ENCODE measurements at regions not wholly inside any gene's neighbourhood (a gene's known extent, or its start where the extent isn't known, plus 50 kb on each side); places are given as distances from the start of the nearest gene placed in this dataset.

DNA sequence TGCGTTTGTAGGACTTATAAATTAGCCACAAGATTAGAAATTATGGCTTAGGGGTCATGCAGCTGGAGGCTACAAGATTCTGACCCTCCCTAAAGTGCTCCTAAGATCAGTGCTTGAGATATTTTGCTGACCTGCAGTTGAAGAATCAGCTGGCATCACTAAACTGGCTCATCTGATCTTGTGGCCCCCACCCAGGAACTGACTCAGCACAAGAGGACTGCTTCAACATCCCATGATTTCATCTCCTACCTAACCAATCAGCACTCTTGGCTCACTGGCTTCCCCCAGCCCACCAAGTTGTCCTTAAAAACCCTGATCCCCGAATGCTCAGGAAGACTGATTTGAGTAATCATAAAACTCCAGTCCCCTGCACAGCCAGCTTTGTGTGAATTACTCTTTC lies 86.4 kb upstream of the ERCC4 start:
- TF ChIP-seq, protein P1, sequence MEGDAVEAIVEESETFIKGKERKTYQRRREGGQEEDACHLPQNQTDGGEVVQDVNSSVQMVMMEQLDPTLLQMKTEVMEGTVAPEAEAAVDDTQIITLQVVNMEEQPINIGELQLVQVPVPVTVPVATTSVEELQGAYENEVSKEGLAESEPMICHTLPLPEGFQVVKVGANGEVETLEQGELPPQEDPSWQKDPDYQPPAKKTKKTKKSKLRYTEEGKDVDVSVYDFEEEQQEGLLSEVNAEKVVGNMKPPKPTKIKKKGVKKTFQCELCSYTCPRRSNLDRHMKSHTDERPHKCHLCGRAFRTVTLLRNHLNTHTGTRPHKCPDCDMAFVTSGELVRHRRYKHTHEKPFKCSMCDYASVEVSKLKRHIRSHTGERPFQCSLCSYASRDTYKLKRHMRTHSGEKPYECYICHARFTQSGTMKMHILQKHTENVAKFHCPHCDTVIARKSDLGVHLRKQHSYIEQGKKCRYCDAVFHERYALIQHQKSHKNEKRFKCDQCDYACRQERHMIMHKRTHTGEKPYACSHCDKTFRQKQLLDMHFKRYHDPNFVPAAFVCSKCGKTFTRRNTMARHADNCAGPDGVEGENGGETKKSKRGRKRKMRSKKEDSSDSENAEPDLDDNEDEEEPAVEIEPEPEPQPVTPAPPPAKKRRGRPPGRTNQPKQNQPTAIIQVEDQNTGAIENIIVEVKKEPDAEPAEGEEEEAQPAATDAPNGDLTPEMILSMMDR (IDR thresholded peaks at IDR 0.05): no peak
- ATAC-seq (ENCODE audit: low FRiP score): no peak

DNA sequence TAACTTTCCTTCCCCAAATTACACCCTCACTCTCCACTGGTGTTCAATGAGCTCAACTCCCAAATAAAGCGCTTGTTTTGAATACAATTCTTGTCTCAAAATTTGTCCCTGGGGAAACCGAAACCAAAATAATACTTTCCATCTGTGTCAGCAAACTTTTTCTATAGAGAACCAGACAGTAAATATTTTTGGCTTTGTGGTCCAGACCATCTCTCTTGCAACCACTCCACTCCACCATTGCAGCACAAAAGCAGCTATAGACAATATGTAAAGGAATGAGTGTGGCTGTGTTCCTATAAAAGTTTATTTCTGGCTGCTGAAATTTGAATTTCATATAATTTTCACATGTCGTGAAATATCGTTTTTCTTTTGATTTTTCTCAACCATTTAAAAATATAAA lies 84.6 kb upstream of the ERCC4 start:
- ATAC-seq (ENCODE audit: low FRiP score) (no peak), DNase-seq (ENCODE audit: low spot score) (no peak)
- TF ChIP-seq, protein P1 (IDR thresholded peaks at IDR 0.05): no peak

More for the DNA sequence above, 86.4 kb upstream of the ERCC4 start:
- no peak for DNase-seq (ENCODE audit: low spot score)

DNA sequence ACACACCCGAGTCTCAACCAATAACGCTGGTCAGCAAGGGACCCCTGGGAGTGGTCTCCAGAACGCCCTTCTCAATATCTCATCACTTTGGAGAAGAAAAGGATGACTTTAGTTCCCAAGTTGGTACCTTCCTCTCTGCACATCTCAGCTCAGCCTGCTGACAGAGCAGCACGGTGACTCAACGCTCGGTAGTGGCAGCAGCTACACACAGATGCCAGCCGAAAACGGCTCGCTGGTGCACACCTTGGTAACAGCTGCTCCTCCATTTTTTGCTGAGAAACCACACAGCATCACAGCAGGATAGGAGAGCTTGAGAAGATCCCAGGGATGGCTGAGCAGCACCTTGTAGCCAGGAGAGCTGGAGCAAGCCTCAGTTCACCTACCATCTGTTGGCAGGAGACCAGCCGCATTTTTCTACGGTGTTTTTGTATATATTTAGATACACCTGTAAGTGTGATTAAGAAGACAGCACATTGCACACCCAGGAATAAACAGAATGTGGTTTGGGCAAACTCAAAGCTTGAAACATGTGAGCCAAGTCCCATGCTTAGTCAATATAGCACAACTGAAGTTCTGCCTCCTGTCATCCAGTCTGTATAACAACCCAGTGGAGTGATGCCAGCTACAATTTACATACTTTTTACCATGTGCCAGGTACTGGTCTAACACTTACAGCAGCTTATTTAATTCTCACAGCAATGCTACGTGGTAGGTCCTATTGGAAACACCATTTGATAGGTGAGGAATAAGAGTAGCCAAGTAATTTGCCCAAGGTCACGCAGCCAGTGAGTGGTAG lies 83.8 kb upstream of the ERCC4 start:
- DNase-seq (ENCODE audit: low spot score): no peak
- TF ChIP-seq, protein P1 (IDR thresholded peaks at IDR 0.05): no peak
- no peak for ATAC-seq (ENCODE audit: low FRiP score)

DNA sequence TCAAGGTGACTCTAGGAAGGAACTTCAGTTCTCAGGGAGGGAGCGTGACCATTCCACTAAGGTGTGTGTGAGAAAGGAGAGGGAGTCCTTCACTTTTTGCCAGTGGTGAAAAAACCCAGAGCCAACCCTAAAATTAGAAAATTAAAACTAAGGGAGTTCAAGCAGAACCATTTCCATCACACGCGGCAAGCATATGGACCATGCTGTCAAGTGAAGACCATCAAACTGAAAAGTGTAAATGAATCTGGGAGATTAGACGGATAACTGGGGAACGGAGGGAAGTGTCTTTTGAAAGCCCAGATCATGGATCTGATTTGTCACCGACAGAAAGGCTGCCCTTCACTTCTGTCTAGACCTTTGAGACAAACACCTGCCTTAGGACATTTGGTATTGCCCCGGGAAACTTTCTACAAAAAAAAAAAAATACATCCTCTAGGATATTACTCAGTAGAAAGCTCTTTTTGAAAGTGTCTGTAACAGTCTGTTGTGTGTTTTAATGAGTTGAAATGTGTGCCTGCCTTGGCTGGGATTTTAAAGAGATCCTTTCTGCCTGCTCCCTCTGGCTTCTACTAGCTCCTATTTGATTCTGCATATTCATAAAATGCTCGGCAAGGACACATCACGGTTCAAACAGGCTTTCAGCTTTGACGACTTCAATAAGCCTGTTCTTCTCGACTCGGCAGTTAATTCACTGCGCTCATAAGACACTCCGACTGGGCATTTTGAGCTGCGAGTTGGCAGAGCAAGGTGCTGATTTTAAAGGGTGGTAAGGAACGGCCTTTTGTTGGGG lies 81.4 kb upstream of the ERCC4 start:
- DNase-seq (ENCODE audit: low spot score) (no peak), ATAC-seq (ENCODE audit: low FRiP score) (no peak)
- TF ChIP-seq, protein P1 (IDR thresholded peaks at IDR 0.05): no peak

DNA sequence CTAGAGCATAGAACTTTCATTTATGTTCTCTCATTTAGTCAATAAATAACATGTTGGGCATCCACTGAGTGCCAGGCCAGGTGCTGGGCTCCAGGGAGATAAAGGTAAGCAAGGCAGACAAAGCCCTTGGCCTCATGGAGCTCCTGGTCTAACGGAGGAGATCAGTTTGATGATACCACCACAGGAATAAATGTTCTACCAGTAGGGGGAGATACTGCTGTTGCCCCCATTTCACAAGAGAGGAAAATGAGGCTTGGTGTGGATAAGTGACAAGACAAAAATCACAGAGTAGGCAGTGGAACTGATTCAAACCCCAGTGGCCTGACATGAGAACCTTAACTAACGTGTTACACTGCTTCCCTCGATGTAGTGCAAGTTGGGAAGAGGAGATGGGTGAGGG lies 80.4 kb upstream of the ERCC4 start:
- DNase-seq (ENCODE audit: low spot score): no peak
- no peak for ATAC-seq (ENCODE audit: low FRiP score)
- TF ChIP-seq, protein P1 (IDR thresholded peaks at IDR 0.05): no peak

DNA sequence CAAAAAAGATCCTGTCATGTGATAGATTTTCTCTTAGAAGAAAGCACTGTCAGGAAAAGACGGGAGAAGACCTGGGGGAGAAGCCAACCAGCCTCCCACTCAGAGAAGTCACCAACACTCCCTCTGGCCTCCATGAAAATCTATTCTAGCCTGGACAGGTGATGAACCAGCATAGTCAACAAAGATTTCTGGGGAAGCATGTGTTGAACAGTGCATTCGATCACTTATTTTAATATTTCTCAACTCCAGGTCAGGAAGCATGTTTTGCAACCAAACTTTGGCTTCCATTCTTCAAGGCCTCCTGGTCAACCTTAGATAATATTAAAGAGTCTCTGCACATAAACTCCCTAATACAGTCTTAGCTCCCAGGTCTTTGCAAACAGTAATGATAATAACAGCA lies 74.7 kb upstream of the ERCC4 start:
- ATAC-seq (ENCODE audit: low FRiP score): no peak
- no peak for DNase-seq (ENCODE audit: low spot score)
- TF ChIP-seq, protein P1 (IDR thresholded peaks at IDR 0.05): no peak
